ENCODE measurements at regions not wholly inside any gene's neighbourhood (a gene's known extent, or its start where the extent isn't known, plus 50 kb on each side); places are given as distances from the start of the nearest gene placed in this dataset.

DNA sequence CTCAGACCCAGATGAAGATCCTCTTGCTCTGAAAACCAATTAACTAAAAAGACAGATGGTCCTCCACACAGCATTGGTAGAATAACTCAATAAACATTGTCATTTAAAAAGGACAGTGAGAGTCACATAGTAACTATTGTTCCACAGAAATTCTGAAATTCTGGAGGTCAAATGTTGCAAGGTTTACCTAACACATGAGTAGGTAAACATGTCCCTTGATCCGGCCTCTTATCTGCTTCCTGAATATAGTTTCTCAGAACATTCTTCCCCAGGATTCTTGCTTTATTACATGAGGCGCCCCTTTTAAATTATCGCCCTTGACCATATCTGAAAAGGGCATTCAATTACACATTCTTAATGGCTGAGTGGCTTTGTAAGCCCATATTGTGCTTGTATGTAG, 270.7 kb downstream of the SEMA3D start:
- TF ChIP-seq, protein P1, sequence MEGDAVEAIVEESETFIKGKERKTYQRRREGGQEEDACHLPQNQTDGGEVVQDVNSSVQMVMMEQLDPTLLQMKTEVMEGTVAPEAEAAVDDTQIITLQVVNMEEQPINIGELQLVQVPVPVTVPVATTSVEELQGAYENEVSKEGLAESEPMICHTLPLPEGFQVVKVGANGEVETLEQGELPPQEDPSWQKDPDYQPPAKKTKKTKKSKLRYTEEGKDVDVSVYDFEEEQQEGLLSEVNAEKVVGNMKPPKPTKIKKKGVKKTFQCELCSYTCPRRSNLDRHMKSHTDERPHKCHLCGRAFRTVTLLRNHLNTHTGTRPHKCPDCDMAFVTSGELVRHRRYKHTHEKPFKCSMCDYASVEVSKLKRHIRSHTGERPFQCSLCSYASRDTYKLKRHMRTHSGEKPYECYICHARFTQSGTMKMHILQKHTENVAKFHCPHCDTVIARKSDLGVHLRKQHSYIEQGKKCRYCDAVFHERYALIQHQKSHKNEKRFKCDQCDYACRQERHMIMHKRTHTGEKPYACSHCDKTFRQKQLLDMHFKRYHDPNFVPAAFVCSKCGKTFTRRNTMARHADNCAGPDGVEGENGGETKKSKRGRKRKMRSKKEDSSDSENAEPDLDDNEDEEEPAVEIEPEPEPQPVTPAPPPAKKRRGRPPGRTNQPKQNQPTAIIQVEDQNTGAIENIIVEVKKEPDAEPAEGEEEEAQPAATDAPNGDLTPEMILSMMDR (conservative IDR thresholded peaks at IDR 0.05; ENCODE audit: low read depth, low read length) = no peak
- no peak for TF ChIP-seq EZH2 (IDR thresholded peaks at IDR 0.05; ENCODE audit: low read length, unreplicated experiment)

Data from PC-3 (cell line).